ENCODE measurements at regions not wholly inside any gene's neighbourhood (a gene's known extent, or its start where the extent isn't known, plus 50 kb on each side); places are given as distances from the start of the nearest gene placed in this dataset.
A peak's percentile ranks its signal among the peaks of the same experiment; 100 is the strongest.

GRCh38 chr18:46289463-46289862, 185.3 kb downstream of the HAUS1 start:
- H2BK15ac ChIP-seq (ENCODE audit: low read length): no peak overlapping the region
- no peak overlapping the region for H3K9ac ChIP-seq (replicated peaks in 1 of 4; ENCODE audit: extremely low read depth in 1 of 4, low read depth in 3 of 4, low read length in 3 of 4)
- no peaks in the 10 kb centered on the region for H4K20me1 ChIP-seq (replicated peaks in 1 of 2; ENCODE audit: control insufficient read depth in 1 of 2, insufficient read depth in 2 of 2, low read length in 2 of 2)
- no peaks in the 10 kb centered on the region for H3K36me3 ChIP-seq (ENCODE audit: control insufficient read depth in 2 of 4, insufficient read depth in 4 of 4, low read length in 3 of 4)
- TF ChIP-seq BACH1 (IDR thresholded peaks at IDR 0.05; ENCODE audit: low read length) (no peak), SIX5 (IDR thresholded peaks at IDR 0.05; ENCODE audit: low read depth, low read length) (no peak), TEAD4 (IDR thresholded peaks at IDR 0.05; ENCODE audit: low read depth, low read length) (no peak), GTF2F1 (IDR thresholded peaks at IDR 0.05; ENCODE audit: borderline replicate concordance, low read depth, low read length) (no peak)
- H3K23me2 ChIP-seq (ENCODE audit: low read depth, low read length): no peaks in the 10 kb centered on the region
- H4K8ac ChIP-seq (ENCODE audit: extremely low read depth, insufficient read depth, low read length): no peak overlapping the region
- ChIA-PET CTCF (ENCODE audit: partially characterized antibody) (interaction anchor here (1.0 to 2.8 kb wide), 3 partner anchors 9 to 74 kb away, joined by 4 to 8 read pairs (median 4); no protein-coding TSS in a partner anchor), POLR2A (ENCODE audit: partially characterized antibody) (interaction anchor here (1.0 kb wide), 1 partner anchor 33 kb away, joined by 4 read pairs; no protein-coding TSS in a partner anchor)
- no peak overlapping the region for H3K4ac ChIP-seq (replicated peaks; ENCODE audit: insufficient read length, low read depth, low read length)
- H3K27ac ChIP-seq (ENCODE audit: low read depth, low read length): no peak overlapping the region
- no peaks in the 10 kb centered on the region for H3K27me3 ChIP-seq (replicated peaks in 1 of 4; ENCODE audit: control insufficient read depth in 3 of 4, extremely low read depth in 1 of 4, insufficient read depth in 3 of 4, low read length in 3 of 4)
- peaks cover 5 to 8% (median 5%) of the 10 kb centered on the region in 4 experiments for H3K4me1 ChIP-seq (replicated peaks in 1 of 4; ENCODE audit: control insufficient read depth in 3 of 4, insufficient read depth in 4 of 4, low read length in 3 of 4)
- H3K9me3 ChIP-seq (ENCODE audit: insufficient read depth in 2 of 2, low read depth in 1 of 2, low read length in 1 of 2): no peaks in the 10 kb centered on the region
- H2BK120ac ChIP-seq (replicated peaks; ENCODE audit: low read depth, low read length): no peak overlapping the region
- H2AK5ac ChIP-seq (ENCODE audit: low read depth, low read length): no peak overlapping the region
- no peak overlapping the region for H2AFZ ChIP-seq (ENCODE audit: low read length)
- WGBS, 2 experiments (ENCODE audit: extremely low coverage in 1 of 2, insufficient coverage in 1 of 2, insufficient read length in 1 of 2, insufficient replicate concordance in 2 of 2, low coverage in 1 of 2, low lambda C conversion rate in 2 of 2, missing lambda C conversion rate in 1 of 2): 96% methylated on average over 3 of the region's 3 CpGs; no CpG with 5 or more reads in 1 of the 2 experiments
- H3K18ac ChIP-seq (ENCODE audit: extremely low read depth, low read length): no peak overlapping the region
- no peak overlapping the region for H3K14ac ChIP-seq (ENCODE audit: insufficient read length)
- H2BK5ac ChIP-seq (ENCODE audit: low read depth, low read length): no peak overlapping the region
- no peak for FAIRE-seq
- H3K79me2 ChIP-seq (ENCODE audit: control insufficient read depth in 1 of 2, insufficient read depth in 2 of 2, low read length in 2 of 2): no peaks in the 10 kb centered on the region
- no peak overlapping the region for H2BK12ac ChIP-seq (ENCODE audit: low read depth, low read length)
- DNase-seq (ENCODE audit: low read depth in 1 of 2, low spot score in 2 of 2): no peak
- 0 out of 2 replicates have a peak overlapping the region, but pooled peaks have one; percentile 48 for H2BK20ac ChIP-seq (ENCODE audit: low read length)
- H3K4me3 ChIP-seq (ENCODE audit: extremely low read depth in 1 of 4, insufficient read depth in 2 of 4, low read depth in 3 of 4, low read length in 4 of 4): no peak overlapping the region
- no peak overlapping the region for H4K5ac ChIP-seq (ENCODE audit: insufficient read length, low read depth, low read length)
- H3K79me1 ChIP-seq (ENCODE audit: low read depth, low read length): no peaks in the 10 kb centered on the region
- H3K4me2 ChIP-seq (ENCODE audit: insufficient read depth in 1 of 2, low read depth in 2 of 2, low read length in 2 of 2): no peak overlapping the region
- H3K56ac ChIP-seq (replicated peaks; ENCODE audit: insufficient read length, low read depth, low read length): no peak overlapping the region
- H4K91ac ChIP-seq (replicated peaks; ENCODE audit: insufficient read length, low read length): no peak overlapping the region
- no peak overlapping the region for H3K23ac ChIP-seq (ENCODE audit: insufficient read length)

Measured in H1 (cell line).